GM12801 (cell line): ENCODE measurements at regions not wholly inside any gene's neighbourhood (a gene's known extent, or its start where the extent isn't known, plus 50 kb on each side); places are given as distances from the start of the nearest gene placed in this dataset.

Experiments used
- CTCF ChIP-seq: IDR thresholded peaks from one replicate; pipeline ENCODE4 v1.5.1; 2011; ENCODE audit warnings: control low read depth; ENCODE audit not compliant: insufficient read length; ENCODE audit errors: extremely low read depth

GRCh38 chr12:125434936-125435443 lies 369.8 kb downstream of the AACS start:
- TF ChIP-seq CTCF: no peak

GRCh38 chr12:125435871-125436270 lies 370.6 kb downstream of the AACS start:
- no peak for TF ChIP-seq CTCF

GRCh38 chr12:125436686-125437085 lies 371.5 kb downstream of the AACS start:
- no peak for TF ChIP-seq CTCF

GRCh38 chr12:125440399-125440798 lies 375.2 kb downstream of the AACS start:
- TF ChIP-seq CTCF: no peak

- TF ChIP-seq CTCF: no peak
Observed at GRCh38 chr12:125443341-125443740, 378.1 kb downstream of the AACS start.

GRCh38 chr12:125451408-125451807 lies 386.2 kb downstream of the AACS start:
- TF ChIP-seq CTCF: no peak

- TF ChIP-seq CTCF: no peak
Observed at GRCh38 chr12:125453751-125454150, 388.5 kb downstream of the AACS start.

- no peak for TF ChIP-seq CTCF
Observed at GRCh38 chr12:125454291-125454690, 389.1 kb downstream of the AACS start.
